NCI-H1048 (cell line): ENCODE measurements at regions not wholly inside any gene's neighbourhood (a gene's known extent, or its start where the extent isn't known, plus 50 kb on each side); places are given as distances from the start of the nearest gene placed in this dataset.
"Not testable (repeated sequence)": the region's sequence is repeated elsewhere in the genome, so short reads cannot be mapped to it uniquely, and the experiment has no call there.

Experiments
- DNase-seq: peaks from one replicate; lab custom pipeline; 2025; lab: John Stamatoyannopoulos, UW

DNA sequence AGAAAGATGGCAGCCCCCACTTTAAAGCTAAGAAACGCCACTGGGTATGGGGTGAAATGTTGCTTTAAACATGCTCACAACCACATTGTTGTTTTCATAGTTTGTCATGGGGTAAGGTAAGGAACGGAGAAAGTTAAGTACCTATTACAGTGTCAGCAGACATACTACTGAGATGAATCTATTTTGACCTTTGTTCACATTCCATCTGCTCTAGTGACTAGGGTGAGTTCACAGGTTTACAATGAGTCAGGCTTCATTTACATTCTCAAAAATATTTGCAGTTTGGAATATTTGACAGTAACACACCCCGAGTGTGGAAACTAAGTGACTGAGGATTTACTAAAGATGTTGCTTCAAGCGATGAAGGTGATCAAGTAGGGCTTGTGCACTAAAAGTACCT, 428.7 kb upstream of the ACVR2A start:
- no peak for DNase-seq

DNA sequence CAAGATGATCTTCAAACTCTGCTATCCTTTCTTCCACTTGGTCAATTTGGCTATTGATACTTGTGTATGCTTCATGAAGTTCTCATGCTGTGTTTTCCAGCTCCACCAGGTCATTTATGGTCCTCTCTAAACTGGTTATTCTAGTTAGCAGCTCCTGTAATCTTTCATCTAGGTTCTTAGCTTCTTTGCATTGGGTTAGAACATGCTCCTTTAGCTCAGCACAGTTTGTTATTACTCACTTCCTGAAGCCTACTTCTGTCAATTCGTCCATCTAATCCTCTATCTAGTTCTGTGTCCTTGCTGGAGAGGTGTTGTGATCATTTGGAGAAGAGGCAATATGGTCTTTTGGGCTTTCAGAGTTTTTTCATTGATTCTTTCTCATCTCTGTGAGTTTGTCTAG, 430.2 kb upstream of the ACVR2A start:
- not testable (repeated sequence) for DNase-seq

DNA sequence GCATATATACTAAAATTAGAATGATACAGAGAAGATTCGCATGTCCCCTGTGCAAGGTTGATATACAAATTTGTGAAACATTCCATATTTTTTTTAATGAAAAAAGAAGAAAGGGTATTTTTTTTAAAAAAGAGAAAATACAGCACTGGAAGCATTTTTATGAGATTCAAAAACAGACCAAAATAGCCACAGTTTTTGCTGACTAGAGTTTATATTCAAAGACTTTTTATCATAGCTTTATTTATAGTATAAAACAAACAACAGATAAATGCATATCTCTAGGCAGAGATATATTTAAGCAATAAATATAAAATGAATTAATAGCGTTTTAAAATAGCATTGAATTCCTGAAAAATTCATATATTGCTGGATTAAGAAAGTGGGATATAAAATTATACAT, 436.5 kb upstream of the ACVR2A start:
- no peak for DNase-seq

DNA sequence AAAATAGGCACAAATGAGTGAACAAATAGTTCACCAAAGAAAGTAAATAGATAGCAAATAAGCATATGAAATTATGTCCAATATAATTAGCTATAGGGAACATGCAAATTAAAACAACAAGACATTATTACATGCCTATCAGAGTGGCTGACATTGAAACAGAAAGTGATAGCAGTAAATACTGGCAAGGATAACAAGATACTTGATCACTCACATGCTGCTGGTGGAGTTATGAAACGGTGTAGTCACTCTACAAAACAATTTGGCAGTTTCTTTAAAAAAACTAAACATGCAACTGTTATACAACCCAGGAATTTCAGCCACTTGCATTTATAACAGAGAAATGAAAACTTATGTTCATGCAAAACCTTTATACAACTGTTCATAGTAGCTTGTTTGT, 439.2 kb upstream of the ACVR2A start:
- DNase-seq = no peak

DNA sequence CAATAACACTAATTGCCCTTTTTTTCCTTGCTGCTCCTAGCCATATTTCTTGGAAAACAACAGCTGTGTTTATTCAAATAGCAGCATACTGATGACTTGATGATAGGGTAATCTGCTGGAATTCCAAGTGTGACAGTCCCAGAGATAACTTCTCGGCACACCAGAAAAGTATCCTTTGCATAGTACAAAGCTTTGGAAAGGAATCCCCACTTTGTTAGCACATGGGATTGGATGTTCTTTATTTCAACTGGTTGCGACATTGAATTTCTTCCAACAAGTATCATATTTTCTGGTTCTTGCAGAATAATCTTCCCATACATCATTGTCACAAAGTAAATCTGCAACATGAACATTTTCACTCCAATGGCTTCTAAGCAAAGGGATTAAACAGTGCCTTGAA, 445.8 kb upstream of the ACVR2A start:
- DNase-seq = no peak

DNA sequence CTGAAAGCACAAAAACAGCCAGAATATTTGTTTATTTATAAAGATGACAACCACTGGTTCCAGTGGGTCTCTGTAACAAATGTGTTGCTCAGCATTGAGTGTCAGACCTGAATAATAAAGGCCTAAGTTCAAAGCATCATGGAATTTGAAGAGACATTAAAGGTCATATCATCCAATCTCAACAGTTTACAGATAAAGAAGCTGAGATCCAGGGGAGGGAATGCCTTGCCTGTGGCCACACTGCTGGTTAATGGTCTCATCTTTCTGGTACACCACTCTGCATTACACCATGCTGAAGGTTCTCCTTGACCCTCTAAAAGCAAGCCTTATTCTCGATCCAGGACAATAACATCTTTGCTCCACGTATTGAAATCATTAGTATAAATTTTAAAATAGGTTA, 446.5 kb upstream of the ACVR2A start:
- no peak for DNase-seq

DNA sequence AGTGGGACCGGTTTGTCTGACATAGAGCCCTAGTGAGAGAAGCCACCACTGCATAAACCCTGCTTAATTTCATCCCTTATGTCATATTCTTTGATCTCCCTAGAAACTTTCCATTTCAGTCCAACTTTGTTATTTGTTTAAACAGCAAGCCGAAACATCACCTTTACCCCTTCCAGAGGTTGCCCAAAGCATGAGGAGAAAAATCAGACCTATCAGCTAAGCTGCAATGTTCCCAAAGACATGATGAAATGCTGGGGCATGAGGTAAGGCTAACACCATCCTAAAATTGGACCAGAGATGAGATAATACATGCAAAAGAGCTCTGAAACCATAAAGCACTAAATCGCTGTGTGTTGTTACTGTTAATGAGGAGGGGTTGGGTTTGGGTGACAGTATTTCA, 447.9 kb upstream of the ACVR2A start:
- no peak for DNase-seq

DNA sequence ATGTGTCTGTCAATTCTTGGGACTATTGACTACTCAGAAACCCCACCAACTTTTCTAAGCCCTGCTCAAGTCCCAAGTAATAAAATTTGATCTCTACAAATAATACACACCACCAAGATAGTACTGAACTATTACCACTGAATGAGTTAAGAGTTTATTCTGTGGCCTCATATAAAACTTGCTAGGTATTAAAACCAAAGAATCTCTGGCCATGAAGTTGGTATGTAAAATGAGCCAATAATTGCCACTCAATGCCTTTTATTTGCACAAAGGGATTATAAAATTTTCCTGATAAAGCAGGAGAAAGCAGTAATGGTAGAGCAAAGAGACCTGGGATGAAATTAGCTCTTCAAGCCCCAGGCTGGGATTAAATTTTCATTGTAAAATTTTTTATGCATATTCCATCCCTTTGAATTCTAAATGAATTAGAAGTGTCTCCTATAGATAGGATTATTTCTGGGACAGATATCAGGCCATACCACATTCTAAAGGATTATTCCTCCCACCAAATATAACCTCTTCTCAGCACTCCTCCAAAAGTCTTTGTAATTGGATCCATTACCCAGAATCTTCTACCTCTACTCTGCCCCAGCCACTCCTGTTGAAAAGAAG, 450.5 kb upstream of the ACVR2A start:
- peak; percentile 13 for DNase-seq

DNA sequence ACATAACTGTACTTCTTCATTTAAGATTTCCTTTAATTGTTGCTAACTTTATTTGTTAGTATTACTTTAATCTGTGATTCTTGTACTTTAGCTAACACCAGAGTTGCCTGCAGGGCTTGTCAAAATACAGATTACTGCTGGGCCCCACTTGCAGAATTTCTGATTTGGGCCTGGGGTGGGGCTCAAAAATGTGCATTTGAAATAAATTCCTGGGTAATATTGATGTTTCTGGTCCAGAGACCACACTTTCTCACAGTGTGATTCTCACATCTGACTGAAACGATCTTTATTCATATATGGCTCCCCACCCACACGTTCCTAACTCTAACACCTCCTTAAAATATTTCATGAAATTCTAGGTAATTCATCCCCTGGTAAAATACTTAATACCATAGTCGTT, 452.6 kb upstream of the ACVR2A start:
- DNase-seq = no peak

DNA sequence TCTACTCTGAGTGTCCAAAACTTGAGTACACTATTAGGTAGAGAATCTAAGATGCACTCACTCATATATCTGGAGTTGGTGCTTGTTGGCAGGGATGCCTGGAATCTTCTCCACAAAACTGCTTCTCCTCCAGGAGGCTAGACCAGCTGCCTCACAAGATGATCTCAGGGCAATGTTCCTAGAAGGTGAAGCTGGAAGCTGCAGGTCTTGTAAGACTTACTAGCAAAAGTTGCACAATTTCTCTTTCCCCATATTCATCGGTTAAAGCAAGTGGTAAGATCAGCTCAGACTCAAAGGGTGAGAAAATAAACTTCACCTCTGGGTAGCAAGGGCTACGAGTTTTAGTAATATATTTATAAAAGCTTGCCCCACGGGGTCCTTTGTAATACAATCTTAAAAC, 454.4 kb upstream of the ACVR2A start:
- DNase-seq = no peak

DNA sequence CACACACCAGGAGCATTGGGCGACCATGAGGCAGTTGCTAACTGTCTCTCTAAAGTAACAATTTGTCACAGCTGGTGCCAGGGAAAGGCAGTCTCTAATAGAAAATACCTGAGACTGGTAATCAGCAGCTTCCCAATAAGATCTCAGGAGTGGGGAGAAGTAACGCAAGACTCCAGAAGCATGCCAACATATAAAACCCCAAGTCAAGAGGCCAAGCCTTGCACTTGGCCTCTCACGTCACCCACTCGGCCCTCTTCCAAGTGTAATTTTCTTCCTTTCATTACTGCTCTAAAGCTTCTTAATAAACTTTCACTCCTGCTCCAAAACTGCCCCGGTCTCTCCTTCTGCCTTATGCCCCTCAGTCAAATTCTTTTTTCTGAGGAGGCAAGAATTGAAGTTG, 455.6 kb upstream of the ACVR2A start:
- no peak for DNase-seq

DNA sequence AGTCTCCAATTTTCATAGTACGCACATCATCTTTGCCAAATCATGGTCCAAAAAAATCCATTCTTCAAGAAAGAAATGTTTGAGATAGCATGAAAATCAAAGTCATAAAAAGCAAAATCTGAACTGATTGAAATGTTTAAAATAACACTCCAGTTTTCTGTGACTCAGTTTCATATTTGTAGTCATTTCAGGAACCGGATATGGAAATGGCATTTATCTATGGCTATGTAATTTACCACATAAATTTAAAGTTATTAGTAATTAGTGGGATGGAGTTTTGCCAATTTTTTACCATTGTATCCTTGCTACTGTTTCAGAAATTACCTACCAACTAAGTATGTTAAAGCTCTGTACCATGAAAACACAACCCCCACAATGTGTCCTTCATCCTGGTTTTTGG, 456.6 kb upstream of the ACVR2A start:
- no peak for DNase-seq

DNA sequence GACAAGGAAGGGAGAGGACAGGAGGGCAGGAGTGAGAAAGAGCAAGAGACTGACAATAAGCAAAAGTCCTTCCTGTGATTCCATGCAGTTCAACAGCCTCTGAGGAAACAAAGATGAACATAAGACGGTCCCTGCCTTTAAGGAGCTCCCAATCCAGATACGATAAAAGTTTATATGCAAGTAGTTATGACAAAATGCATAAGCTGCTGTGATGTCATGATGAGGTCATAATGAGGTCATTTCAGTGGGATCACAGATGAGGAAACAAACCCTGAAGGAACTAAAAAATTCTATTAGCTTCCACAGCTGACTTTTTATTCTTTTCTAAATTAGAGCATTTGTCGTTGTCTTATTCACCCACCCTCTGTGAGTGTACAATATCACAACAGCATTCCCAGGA, 458.5 kb upstream of the ACVR2A start:
- no peak for DNase-seq

DNA sequence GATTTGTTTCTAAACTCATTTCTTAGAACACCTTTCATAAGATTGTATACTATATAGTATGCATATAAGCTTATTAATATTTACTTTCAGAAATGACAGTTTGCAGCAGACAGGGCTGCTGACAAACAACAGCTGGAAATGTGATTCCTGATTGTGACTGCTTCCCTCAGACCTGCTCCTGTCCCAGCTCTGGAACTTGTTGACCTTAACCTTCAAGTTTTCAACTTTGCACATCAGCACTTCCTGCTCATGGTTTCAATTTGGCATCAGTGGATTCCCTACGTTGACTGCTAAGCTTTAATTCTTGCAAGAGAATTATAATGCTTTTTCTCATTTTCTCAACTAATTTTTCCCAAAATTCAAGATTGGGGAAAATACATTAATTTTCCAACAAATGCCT, 459.2 kb upstream of the ACVR2A start:
- no peak for DNase-seq

DNA sequence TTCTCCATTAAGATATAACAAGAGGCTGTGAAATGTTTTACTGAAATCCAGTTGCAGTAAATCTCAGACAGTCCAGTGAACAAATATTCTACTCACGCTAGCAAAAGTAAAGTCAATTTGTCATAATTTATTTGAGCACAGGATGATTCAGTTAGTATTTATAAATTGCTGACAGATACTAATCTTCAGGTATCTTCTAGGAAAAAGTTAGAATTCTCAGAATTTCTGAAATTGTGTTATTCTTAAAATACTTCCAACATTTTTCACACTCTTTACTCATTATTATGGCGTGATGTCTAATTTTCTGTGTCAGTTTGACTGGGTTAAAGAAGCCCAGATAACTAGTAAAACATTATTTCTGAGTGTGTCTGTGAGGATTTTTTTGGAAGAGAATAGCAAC, 460.2 kb upstream of the ACVR2A start:
- no peak for DNase-seq

DNA sequence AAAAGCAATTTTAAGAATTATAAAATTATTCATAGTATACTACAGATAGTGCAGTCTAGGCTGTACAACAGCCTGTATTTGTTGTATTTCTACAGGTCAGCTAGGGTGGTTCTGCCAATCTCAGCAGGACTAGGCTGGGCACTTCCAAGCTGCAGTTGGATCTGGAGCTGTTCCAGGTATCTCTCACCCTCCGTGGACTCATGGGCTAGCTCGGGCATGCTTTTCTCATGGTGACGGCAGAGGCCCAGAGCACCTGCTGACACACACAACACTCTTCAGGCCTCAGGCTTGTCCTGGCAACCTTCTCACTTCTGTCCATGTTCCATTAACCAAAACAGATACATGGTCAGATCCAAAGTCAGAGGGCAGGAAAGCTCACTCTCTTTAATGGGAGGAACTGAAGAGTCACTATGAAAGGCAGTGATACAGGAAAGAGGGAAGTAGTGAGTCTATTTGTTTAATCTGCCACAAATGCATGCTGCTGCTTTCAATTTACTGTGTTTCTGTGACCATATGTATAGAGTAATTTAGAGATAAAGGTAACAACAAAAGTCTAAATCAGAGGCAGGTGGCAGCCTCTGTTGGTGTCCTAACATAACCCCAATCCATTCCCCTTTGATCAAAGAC, 462.4 kb upstream of the ACVR2A start:
- no peak for DNase-seq

DNA sequence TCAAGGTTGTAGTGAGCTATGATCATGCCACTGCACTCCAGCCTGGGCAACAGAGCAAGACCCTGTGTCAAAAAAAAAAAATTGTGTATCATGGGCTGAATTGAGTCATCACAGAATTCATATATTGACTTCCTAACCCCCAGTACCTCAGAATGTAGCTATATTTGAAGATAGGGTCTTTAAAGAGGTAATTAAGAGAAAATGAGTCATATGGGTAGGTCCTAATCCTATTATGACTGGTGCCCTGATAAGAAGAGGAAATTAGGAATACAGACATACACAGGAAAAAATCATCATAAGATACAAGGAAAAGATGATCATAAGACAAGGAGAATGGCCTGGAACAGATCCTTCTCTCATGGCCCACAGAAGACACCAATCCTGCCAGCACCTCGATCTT, 466.4 kb upstream of the ACVR2A start:
- DNase-seq = no peak

DNA sequence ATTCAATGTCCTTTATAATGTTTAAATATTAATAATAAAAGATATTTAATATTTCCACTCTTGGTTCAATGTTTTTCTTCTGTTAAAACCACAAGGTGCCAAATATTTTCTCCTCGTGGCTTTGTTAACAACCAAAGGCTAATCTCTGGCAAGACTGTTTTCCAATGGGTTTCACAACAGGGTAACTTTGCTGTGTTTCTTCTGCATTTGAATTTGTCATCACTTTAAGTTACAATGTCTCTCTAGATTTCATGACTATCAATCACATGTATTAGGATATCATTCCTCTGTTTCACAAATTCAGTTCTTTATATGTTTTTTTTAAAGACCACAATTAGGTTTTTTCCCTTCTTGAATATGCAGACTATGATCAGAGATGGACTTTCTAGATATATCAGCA, 469.8 kb upstream of the ACVR2A start:
- DNase-seq = no peak

DNA sequence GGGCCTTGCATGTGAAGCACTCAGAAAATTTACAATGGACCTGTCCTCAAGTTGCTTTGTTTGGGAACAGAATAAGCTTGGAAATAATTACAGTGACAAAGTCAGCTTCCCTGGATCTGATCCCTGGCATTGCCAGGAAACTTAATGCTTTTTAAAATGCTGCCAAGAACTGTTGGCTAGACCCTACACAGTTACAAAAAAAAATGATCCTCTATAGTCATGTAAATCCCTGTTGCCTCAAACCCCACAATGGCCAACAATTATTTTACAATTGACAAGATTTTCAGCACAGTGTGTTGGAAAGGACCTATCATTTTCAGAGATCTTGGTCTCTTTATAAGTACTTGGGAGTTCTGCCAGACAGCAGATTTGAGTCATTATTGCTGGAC, 470.4 kb upstream of the ACVR2A start:
- no peak for DNase-seq

DNA sequence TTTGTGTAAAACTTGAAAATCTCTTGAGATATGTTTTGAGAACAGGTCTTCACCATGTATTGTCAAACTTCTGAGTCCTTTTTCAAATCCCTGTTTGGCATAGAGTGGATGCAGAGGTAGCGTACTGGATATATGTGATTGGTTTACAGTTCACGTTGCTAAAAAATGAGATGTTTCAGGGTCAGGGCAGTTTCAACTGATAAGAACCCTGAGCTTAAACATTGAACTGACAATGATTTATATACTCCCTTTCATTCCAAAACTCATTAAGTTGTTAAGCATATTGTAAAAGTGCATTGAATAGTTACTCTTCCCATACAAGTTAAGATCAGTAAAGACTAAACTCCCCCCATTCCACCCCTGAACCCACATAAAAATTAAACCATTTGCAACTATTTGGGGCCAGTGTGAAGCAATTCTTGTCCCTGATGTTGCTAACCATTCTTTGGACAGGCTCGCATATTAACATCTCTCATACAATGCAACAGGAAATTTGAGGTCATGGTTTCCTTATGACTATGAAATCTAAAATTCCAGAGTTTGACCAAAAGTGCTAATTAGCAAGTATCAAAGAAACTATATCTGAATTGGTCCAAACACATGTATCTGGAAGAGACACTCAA, 470.9 kb upstream of the ACVR2A start:
- no peak for DNase-seq

DNA sequence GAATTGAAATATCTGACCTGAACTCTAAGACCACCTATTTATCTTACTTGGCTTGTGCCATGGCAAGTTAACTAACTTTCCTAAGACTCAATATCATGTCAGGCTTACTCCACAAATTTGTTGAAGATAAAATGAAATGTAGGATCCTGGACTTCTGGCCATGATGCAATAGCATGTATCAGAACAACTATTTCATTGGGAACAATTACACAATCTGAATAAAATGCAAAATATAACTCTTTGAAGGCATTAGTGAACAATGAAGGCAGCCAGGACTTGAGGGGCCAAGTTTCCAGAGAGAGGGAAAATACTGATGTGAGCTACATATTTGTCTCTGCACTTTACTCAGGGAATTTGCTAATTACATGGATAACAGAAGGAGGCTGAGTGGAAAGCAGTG, 476.5 kb upstream of the ACVR2A start:
- no peak for DNase-seq

DNA sequence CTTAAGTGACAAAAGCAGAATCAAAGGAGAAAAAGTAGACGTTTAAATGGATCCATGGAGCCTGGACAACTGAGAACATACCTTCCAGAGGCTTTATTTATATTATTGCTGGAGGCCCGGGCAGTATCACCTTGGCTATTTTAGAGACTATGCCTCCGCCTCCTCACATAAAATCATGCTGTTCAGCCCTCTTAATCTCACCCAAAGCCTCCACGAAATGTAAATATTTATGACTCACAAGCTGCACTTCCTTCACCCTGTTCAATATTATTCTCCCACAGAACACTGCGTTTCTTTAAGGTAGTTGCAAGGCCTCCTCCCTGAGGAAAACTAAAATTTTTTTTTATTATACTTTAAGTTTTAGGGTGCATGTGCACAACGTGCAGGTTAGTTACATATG, 478.6 kb upstream of the ACVR2A start:
- DNase-seq = no peak

DNA sequence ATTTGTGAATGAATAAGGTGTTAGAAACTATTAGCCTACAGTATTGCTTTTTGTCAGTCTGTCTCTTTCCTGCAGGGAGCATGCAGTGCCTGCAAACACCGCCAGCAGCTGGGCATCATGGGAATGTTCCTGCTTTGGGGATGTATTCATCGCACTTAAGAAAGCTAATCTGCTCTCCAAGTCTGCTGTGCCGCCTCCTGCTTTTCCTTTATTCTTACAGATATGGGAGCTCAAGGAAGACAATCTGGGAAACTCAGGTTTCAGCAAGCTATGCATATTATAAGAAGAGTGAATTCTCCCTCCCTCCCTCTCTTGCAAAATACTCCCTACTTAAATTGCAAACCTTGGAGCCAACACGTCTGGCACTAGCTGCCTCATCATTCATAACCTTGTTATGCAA, 479.2 kb upstream of the ACVR2A start:
- DNase-seq = no peak

DNA sequence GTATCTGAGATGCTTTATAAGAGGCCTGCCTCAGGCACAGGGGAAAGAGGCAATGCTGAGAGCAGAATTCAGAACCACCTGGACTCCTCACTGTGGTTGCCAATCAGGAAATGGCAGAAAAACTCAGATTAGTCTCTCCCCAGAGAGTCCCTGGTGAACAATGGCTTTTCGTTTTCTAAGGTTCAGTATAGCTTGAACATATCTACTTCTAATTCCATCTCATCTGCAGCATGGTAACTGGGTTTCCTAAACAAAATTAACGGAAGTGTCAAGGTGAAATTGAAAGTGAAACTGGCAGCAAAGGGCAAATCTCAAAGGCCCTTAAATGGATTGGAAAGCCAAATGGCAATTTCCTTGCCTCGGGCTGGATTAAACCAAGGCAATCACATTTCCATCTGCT, 480.2 kb upstream of the ACVR2A start:
- no peak for DNase-seq
